Kasumi-1 (cell line): ENCODE measurements at regions not wholly inside any gene's neighbourhood (a gene's known extent, or its start where the extent isn't known, plus 50 kb on each side); places are given as distances from the start of the nearest gene placed in this dataset.

Experiments
- DNase-seq, 2 experiments: peaks; one replicate each; lab custom pipeline; 2025; lab: John Stamatoyannopoulos, UW

GRCh38 chr20:24261351-24261750, 208.1 kb upstream of the SYNDIG1 start:
- no peak for DNase-seq

DNA sequence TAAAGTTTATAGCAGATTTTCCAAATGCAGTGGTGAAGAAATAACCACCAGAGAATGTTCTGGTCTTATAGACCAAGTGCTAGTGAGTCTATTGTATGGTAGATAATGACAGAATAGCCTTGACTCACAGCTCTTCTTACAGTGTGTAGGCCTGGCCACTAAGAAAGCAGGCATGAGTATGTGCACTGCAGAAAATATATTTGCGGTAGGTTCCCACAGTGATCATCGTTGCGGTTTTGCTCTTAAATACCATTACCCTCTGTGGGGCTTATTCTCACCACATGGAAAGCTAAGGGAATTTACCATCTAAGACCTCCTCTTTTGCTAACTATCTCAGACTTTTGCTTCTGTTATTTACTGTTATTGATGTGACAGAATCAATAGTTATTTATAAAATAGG, 212.3 kb upstream of the SYNDIG1 start:
- DNase-seq = no peak

- no peak for DNase-seq
These were observed 213.1 kb upstream of the SYNDIG1 start for GRCh38 chr20:24256307-24256706.

GRCh38 chr20:24254480-24254879, 214.9 kb upstream of the SYNDIG1 start:
- no peak for DNase-seq

DNA sequence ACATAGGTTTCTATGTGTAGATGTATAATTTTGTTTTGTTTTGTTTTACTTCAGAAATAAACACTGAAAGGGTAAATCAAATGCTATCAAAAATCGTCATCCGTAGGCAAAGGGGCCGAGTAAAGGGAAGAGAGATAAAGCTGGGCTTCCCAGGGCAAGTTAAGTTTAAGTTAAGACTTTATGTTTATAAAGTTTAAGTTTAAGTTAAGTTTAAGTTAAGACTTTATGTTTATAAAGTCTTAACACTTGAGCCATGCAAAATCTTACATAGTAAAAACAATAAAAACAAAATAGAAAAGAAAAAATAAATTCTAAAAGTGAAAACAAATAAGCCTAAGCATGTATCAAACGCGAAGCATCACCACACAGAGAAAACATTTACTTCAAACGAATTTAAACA, 216.1 kb upstream of the SYNDIG1 start:
- DNase-seq = no peak

DNA sequence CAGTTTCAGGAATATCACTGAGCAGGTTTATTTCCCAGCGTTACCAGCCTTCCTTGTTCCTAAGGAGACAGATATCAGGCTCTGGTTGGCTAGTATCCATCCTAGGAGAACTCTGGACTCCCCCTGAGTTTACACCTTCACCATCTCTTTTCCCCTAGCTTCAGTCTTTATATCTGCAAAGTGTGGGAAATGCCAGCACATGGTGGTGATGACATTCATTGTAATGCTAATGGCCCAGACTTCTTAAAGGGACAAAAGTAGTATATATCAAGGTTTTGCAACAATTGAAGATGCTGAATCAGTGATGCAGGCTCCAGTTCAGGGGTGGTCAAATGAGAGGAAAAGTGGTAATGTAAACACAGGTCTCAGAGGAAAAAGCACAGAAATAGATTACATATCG, 224.3 kb upstream of the SYNDIG1 start:
- no peak for DNase-seq

DNA sequence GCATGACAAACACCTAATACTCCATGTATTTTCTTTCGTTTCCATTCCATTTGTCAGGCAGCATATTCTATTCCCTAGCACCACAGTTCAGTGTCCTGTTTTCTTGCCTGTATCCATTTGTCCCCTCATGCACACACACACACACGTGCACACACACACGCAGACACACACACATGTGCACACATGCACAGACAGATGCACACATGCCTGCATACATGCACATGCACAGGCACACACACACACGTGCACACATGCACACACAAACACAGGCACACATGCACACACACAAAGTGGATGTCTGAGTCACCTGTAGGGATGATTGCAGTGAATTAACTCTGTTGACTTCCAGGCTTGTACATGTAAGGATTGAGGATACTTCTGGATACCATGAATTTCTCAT, 226.7 kb upstream of the SYNDIG1 start:
- DNase-seq = no peak

GRCh38 chr20:24241466-24241865, 228.0 kb upstream of the SYNDIG1 start:
- no peak for DNase-seq

GRCh38 chr20:24236963-24237362, 232.5 kb upstream of the SYNDIG1 start:
- DNase-seq = no peak

GRCh38 chr20:24236201-24236600, 233.2 kb upstream of the SYNDIG1 start:
- no peak for DNase-seq

DNA sequence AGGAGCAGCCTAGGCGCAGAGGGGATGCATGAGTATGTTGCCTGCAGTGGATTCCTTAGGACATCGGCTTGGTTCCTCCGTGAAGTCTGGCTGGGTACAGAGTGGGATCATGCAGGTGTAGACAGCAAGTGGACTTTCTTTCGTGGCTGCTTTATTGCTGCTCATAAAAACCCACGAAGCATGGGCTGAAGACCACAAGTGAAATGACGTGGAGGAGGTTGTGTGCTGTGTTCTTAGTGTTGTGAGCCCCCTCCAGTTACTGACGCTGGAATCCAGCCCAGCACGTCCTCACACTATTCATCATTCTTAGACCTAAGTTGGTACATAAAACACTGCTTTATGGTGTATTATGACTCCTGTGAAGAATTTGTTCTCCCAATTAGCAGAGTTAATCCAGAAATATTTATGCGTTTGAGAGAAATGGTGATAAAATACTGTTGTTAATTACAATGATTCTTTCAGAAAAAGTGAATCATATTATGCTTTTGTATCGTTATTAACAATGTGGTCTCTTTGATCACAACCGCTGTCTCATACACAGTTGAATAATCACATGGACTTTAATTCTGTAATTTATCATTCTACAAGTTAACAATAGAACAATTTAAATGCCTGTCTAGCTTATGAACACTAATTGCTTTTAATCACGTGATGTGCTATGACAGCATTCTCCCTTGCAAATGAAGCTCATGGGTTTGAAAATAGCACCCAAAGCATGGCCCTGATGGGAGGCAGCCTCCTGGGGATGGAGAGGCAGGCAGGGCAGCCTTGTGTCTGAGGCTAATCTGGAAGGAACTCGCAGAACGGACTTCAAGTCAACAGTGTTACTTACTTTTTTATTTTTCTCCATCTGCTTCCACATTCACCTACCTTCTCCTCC, 233.9 kb upstream of the SYNDIG1 start:
- DNase-seq = no peak

GRCh38 chr20:24227600-24227999, 239.0 kb upstream of the GGTLC1 start:
- no peak for DNase-seq

DNA sequence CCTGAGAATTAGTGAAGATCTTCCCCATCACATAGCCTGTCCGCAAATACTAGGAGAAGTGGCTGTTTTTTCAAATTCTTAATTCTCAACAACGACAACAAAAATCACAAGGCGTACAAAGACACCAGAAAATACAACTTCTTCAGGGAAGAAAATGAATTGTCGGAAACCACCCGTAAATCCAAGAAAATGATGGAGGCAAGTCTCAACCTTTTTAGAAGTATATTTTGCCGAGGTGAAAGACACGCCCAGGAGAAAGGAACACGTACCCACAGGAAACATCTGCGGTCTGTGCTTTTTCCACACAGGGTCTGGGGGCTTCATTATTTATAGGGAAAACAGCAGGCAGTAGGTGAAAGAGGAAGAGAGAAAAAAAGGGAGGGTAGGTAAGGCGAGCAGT, 223.9 kb upstream of the GGTLC1 start:
- DNase-seq = no peak

- no peak for DNase-seq
These were observed 223.4 kb upstream of the GGTLC1 start for GRCh38 chr20:24211972-24212371.

DNA sequence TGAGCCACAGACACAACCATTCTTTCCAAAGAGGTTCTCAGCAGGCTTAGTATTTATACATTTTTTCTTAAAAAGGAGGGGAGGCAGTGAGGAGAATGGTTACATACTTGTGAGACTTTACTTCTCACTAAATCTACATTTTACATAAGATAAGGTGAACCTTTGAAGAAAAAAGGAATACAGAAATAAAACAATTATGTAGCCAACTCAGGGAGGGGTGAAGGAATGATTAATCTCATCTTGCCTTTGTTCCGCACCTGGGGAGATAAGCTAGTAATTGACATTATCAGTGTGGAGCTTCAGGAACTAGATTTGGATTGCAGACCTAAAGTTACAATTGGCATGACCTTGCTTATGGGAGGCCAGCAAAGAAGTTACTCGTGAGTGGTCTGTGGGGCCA, 221.8 kb upstream of the GGTLC1 start:
- DNase-seq = no peak

- peak; percentile 15 to 44 for DNase-seq
These were observed 220.1 kb upstream of the GGTLC1 start for GRCh38 chr20:24208652-24209051.

- no peak for DNase-seq
These were observed 219.3 kb upstream of the GGTLC1 start for GRCh38 chr20:24207803-24208300.

DNA sequence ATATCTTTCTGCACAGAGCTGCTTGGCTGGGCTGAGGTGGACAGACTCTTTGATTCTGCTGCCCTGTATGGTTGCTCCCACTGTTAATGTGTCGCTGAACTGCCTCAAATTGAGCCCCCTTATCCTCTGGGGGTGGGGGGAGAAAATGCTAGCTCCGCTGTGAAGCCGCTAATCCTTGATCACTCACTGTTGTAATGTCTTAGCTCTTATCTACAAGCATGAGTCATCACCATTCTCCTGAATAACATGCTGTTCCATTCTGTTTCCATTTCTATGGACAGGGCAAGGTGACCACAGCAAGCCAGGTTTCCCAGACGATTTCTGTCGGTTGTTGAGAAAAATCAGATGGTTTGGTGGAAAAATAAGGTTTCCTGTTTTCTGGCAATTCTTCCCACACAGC, 218.4 kb upstream of the GGTLC1 start:
- no peak for DNase-seq

DNA sequence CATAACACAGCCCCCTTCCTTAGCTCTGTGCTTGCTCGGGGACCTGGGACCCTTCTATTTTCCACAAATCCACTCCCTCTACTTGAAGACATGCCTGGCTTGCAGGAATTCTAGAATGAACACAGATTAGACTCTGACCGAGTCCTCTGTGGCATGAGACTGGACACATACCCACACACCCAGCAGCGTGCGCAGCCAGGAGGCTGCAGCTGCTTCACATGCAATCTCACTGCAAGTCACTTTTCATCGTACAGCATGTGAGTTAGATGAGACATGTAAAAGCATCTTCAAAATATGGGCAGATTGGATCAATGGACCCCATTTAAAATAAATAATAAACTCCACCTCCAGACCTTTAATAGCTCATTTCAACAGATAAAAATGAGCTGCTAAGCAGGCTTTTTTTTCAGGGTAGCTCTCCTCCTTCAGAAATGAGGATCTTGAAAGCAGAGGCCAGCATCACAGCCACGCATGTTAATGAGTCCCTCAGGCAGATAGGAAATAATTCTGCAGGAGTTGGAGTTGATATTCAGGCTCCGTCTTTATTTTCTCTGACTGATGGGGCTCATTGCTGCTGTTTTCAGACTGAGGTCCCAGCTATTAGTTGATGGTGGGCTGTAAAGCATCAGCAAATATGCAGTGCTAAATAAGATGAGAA, 215.1 kb upstream of the GGTLC1 start:
- no peak for DNase-seq

DNA sequence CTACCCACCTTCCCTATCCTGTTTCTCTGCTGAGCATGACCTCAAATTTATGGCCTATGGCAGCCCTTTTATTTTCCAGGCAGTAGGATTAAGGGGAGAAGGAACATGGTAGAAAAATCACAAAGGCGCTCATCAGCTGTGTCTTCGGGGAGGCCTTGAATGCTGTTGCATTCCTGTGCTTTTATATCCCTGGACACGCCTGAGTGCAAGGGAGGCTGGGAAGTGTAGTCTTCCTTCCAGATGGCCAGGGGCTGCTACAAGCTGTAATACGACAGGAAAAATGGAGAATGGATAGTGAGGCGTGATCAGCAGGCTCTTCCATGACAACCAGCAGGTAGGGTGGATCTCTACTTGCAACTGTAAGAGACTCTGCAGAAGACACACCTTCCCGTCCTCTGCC, 210.9 kb upstream of the GGTLC1 start:
- no peak for DNase-seq

- no peak for DNase-seq
These were observed 205.6 kb upstream of the GGTLC1 start for GRCh38 chr20:24194143-24194542.

- no peak for DNase-seq
These were observed 202.3 kb upstream of the GGTLC1 start for GRCh38 chr20:24190905-24191304.

- no peak for DNase-seq
These were observed 197.2 kb upstream of the GGTLC1 start for GRCh38 chr20:24185791-24186190.
